Suprapubic skin (tissue), 3 donors: ENCODE measurements at regions not wholly inside any gene's neighbourhood (a gene's known extent, or its start where the extent isn't known, plus 50 kb on each side); places are given as distances from the start of the nearest gene placed in this dataset.

Experiments used
- EP300 ChIP-seq: sonication (generic); formaldehyde crosslinking; IDR thresholded peaks from one replicate; pipeline ENCODE4 v1.6.1; 2017; ENCODE audit warnings: antibody characterized with exemption
- POLR2A ChIP-seq, 2 donors: fragments of 450-650 bp; IDR thresholded peaks; one replicate each; pipeline ENCODE4 v1.6.1; 2017; ENCODE audit warnings: antibody characterized with exemption in 2 of 2, mild to moderate bottlenecking in 2 of 2, moderate library complexity in 2 of 2
- TF ChIP-seq, protein P1 (sequence below), 2 donors: fragments of 200-600 bp in 1 of 2; fragments of 450-650 bp in 1 of 2; sonication (generic) in 1 of 2; IDR thresholded peaks; one replicate each; pipeline ENCODE4 v1.5.1; 2016 to 2019; ENCODE audit warnings: antibody characterized with exemption in 2 of 2, mild to moderate bottlenecking in 1 of 2, moderate library complexity in 1 of 2

GRCh38 chr1:4085546-4085945, 185.5 kb upstream of the C1orf174 start:
- TF ChIP-seq, protein P1, sequence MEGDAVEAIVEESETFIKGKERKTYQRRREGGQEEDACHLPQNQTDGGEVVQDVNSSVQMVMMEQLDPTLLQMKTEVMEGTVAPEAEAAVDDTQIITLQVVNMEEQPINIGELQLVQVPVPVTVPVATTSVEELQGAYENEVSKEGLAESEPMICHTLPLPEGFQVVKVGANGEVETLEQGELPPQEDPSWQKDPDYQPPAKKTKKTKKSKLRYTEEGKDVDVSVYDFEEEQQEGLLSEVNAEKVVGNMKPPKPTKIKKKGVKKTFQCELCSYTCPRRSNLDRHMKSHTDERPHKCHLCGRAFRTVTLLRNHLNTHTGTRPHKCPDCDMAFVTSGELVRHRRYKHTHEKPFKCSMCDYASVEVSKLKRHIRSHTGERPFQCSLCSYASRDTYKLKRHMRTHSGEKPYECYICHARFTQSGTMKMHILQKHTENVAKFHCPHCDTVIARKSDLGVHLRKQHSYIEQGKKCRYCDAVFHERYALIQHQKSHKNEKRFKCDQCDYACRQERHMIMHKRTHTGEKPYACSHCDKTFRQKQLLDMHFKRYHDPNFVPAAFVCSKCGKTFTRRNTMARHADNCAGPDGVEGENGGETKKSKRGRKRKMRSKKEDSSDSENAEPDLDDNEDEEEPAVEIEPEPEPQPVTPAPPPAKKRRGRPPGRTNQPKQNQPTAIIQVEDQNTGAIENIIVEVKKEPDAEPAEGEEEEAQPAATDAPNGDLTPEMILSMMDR (IDR thresholded peaks at IDR 0.05), result no peak
- TF ChIP-seq EP300 (no peak), POLR2A (IDR thresholded peaks at IDR 0.05) (no peak)
